ENCODE measurements at regions not wholly inside any gene's neighbourhood (a gene's known extent, or its start where the extent isn't known, plus 50 kb on each side); places are given as distances from the start of the nearest gene placed in this dataset.

DNA sequence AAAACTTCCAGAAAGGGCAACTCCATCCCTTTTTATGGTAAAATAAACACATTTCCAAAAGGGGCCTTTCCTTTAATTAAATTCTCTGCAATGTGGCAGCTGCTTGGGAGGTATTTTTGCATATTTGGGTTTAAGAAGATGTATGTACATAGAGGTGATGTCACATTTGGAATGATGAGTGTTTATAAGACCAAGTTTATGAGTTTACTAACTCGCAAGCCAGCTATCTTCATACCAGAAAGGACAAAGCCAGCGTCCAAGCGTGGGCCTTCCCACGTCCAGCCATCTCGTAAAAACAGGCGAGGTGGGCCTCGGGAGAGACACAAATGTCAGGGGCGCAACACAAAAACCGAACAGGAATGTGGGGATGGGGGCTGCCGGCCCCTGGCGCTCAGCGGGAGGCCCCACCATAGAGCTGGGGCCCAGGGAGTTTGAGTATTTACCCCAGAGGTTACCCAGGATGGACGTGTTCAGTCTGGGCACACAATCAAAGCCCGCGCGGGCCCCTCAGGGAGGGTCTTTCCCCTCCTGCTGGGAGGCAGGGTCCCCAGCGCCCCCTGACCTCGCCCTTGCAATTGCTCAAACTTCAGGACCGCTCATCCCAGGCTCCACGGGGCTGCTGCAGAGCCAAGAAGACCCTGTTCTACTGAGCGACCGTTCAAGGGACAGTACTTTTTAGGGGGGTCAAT lies 137.3 kb downstream of the TWIST2 start:
- H3K4me2 ChIP-seq (ENCODE audit: control insufficient read depth, extremely low read depth, insufficient read depth, low read depth, low read length) = no peak overlapping the region
- FAIRE-seq = no peak
- no peaks in the 10 kb centered on the region for H3K9me3 ChIP-seq (ENCODE audit: control insufficient read depth, low read depth, low read length)
- H3K79me2 ChIP-seq (ENCODE audit: control insufficient read depth, insufficient read depth, low read length) = no peaks in the 10 kb centered on the region
- no peak overlapping the region for H3K27ac ChIP-seq (ENCODE audit: control insufficient read depth, insufficient read depth, low read length)
- H3K4me1 ChIP-seq (ENCODE audit: control insufficient read depth, extremely low read depth, insufficient read depth, low read length) = no peaks in the 10 kb centered on the region
- dilution Hi-C loops (cut with MboI; ENCODE audit: extremely low pct_ligation_motif_present, low sequenced_read_pairs) = no loop called here
- H3K36me3 ChIP-seq (ENCODE audit: control insufficient read depth in 2 of 2, extremely low read depth in 1 of 2, insufficient read depth in 2 of 2, low read length in 2 of 2) = no peaks in the 10 kb centered on the region
- no peaks in the 10 kb centered on the region for H4K20me1 ChIP-seq (ENCODE audit: control insufficient read depth, extremely low read depth, insufficient read depth, low read length)
- TF ChIP-seq, protein P1, sequence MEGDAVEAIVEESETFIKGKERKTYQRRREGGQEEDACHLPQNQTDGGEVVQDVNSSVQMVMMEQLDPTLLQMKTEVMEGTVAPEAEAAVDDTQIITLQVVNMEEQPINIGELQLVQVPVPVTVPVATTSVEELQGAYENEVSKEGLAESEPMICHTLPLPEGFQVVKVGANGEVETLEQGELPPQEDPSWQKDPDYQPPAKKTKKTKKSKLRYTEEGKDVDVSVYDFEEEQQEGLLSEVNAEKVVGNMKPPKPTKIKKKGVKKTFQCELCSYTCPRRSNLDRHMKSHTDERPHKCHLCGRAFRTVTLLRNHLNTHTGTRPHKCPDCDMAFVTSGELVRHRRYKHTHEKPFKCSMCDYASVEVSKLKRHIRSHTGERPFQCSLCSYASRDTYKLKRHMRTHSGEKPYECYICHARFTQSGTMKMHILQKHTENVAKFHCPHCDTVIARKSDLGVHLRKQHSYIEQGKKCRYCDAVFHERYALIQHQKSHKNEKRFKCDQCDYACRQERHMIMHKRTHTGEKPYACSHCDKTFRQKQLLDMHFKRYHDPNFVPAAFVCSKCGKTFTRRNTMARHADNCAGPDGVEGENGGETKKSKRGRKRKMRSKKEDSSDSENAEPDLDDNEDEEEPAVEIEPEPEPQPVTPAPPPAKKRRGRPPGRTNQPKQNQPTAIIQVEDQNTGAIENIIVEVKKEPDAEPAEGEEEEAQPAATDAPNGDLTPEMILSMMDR (optimal IDR thresholded peaks at IDR 0.05 in 1 of 3, IDR thresholded peaks at IDR 0.05 in 1 of 3, conservative IDR thresholded peaks at IDR 0.05 in 1 of 3; ENCODE audit: extremely low read depth in 1 of 3, insufficient read depth in 2 of 3, low read length in 3 of 3) = no peak
- no peak for TF ChIP-seq EZH2 (IDR thresholded peaks at IDR 0.05; ENCODE audit: low read length)
- no peak overlapping the region for H2AFZ ChIP-seq (ENCODE audit: control insufficient read depth, low read length)
- H3K27me3 ChIP-seq (ENCODE audit: control insufficient read depth, extremely low read depth, insufficient read depth, low read length) = peaks cover 22% of the 10 kb centered on the region
- no peak overlapping the region for H3K9ac ChIP-seq (ENCODE audit: control insufficient read depth, extremely low read depth, insufficient read depth, low read length)
- no peak for DNase-seq (ENCODE audit: low read depth, low spot score)
- H3K9me1 ChIP-seq (ENCODE audit: control insufficient read depth, extremely low read depth, insufficient read depth, low read length) = no peaks in the 10 kb centered on the region
- H3K4me3 ChIP-seq (ENCODE audit: control insufficient read depth in 2 of 3, extremely low read depth in 1 of 3, insufficient read depth in 2 of 3, low read depth in 1 of 3, low read length in 3 of 3) = no peak overlapping the region

- no peaks in the 10 kb centered on the region for H3K9me3 ChIP-seq (ENCODE audit: control insufficient read depth, low read depth, low read length)
- no peak for FAIRE-seq
- H3K4me3 ChIP-seq (ENCODE audit: control insufficient read depth in 2 of 3, extremely low read depth in 1 of 3, insufficient read depth in 2 of 3, low read depth in 1 of 3, low read length in 3 of 3) = no peak overlapping the region
- no peak overlapping the region for H3K9ac ChIP-seq (ENCODE audit: control insufficient read depth, extremely low read depth, insufficient read depth, low read length)
- dilution Hi-C loops (cut with MboI; ENCODE audit: extremely low pct_ligation_motif_present, low sequenced_read_pairs) = no loop called here
- no peak overlapping the region for H3K27ac ChIP-seq (ENCODE audit: control insufficient read depth, insufficient read depth, low read length)
- no peaks in the 10 kb centered on the region for H3K36me3 ChIP-seq (ENCODE audit: control insufficient read depth in 2 of 2, extremely low read depth in 1 of 2, insufficient read depth in 2 of 2, low read length in 2 of 2)
- no peak for DNase-seq (ENCODE audit: low read depth, low spot score)
- H4K20me1 ChIP-seq (ENCODE audit: control insufficient read depth, extremely low read depth, insufficient read depth, low read length) = no peaks in the 10 kb centered on the region
- no peak overlapping the region for H3K4me2 ChIP-seq (ENCODE audit: control insufficient read depth, extremely low read depth, insufficient read depth, low read depth, low read length)
- no peaks in the 10 kb centered on the region for H3K9me1 ChIP-seq (ENCODE audit: control insufficient read depth, extremely low read depth, insufficient read depth, low read length)
- no peak for TF ChIP-seq EZH2 (IDR thresholded peaks at IDR 0.05; ENCODE audit: low read length)
- TF ChIP-seq, protein P1 (optimal IDR thresholded peaks at IDR 0.05 in 1 of 3, IDR thresholded peaks at IDR 0.05 in 1 of 3, conservative IDR thresholded peaks at IDR 0.05 in 1 of 3; ENCODE audit: extremely low read depth in 1 of 3, insufficient read depth in 2 of 3, low read length in 3 of 3) = no peak
- no peaks in the 10 kb centered on the region for H3K4me1 ChIP-seq (ENCODE audit: control insufficient read depth, extremely low read depth, insufficient read depth, low read length)
- no peaks in the 10 kb centered on the region for H3K79me2 ChIP-seq (ENCODE audit: control insufficient read depth, insufficient read depth, low read length)
- H2AFZ ChIP-seq (ENCODE audit: control insufficient read depth, low read length) = no peak overlapping the region
- peaks cover 22% of the 10 kb centered on the region for H3K27me3 ChIP-seq (ENCODE audit: control insufficient read depth, extremely low read depth, insufficient read depth, low read length)
Measured at GRCh38 chr2:238985931-238986446, 138.1 kb downstream of the TWIST2 start.

All from keratinocyte (primary cell).